Fibroblast of lung (primary cell): ENCODE measurements at regions not wholly inside any gene's neighbourhood (a gene's known extent, or its start where the extent isn't known, plus 50 kb on each side); places are given as distances from the start of the nearest gene placed in this dataset.
"Not testable (repeated sequence)": the region's sequence is repeated elsewhere in the genome, so short reads cannot be mapped to it uniquely, and the experiment has no call there.

Experiments
- DNase-seq, 2 donors: peaks; one replicate each; pipeline versions ENCODE4 v3.0.0 to v3.0.0-alpha.2; 2010; ENCODE audit warnings: low read depth in 2 of 2
- H2AFZ ChIP-seq: 2 replicates; pipeline ENCODE4 v1.5.1; 2012; ENCODE audit warnings: low read length, control low read depth, inconsistent platforms
- H3K27ac ChIP-seq: 2 replicates; pipeline ENCODE4 v1.5.1; 2011; ENCODE audit warnings: low read length, control low read depth; ENCODE audit not compliant: insufficient read depth
- H3K27me3 ChIP-seq: 2 replicates; pipeline ENCODE4 v1.5.1; 2011; ENCODE audit warnings: mild to moderate bottlenecking, low read length; ENCODE audit not compliant: control insufficient read depth, insufficient read depth
- H3K36me3 ChIP-seq: 2 replicates; pipeline ENCODE4 v1.5.1; 2011; ENCODE audit warnings: low read length; ENCODE audit not compliant: control insufficient read depth, insufficient read depth
- H3K4me1 ChIP-seq: 2 replicates; pipeline ENCODE4 v1.5.1; 2011; ENCODE audit warnings: low read length; ENCODE audit not compliant: control insufficient read depth, insufficient read depth; ENCODE audit errors: extremely low read depth
- H3K4me2 ChIP-seq: 2 replicates; pipeline ENCODE4 v1.5.1; 2011; ENCODE audit warnings: low read length, control low read depth; ENCODE audit not compliant: insufficient read depth; ENCODE audit errors: extremely low read depth
- H3K4me3 ChIP-seq, 4 experiments: fragments of 200-600 bp in 1 of 4; sonication (generic) in 1 of 4; replicated peaks in 1 of 4; 2 replicates each; pipeline ENCODE4 v1.5.1; 2011 to 2016; ENCODE audit warnings: low read length in 4 of 4, low read depth in 3 of 4, mild to moderate bottlenecking in 3 of 4, control low read depth in 2 of 4, inconsistent platforms in 1 of 4, mixed read lengths in 1 of 4; ENCODE audit not compliant: insufficient read depth in 1 of 4; ENCODE audit errors: control extremely low read depth in 1 of 4
- H3K79me2 ChIP-seq: 2 replicates; pipeline ENCODE4 v1.5.1; 2012; ENCODE audit warnings: mild to moderate bottlenecking, low read length, inconsistent platforms; ENCODE audit not compliant: control insufficient read depth, insufficient read depth
- H3K9ac ChIP-seq: 2 replicates; pipeline ENCODE4 v1.5.1; 2011; ENCODE audit warnings: mild to moderate bottlenecking, low read length, control low read depth; ENCODE audit not compliant: insufficient read depth
- H3K9me3 ChIP-seq: 2 replicates; pipeline ENCODE4 v1.5.1; 2012; ENCODE audit warnings: low read depth, low read length; ENCODE audit not compliant: control insufficient read depth, insufficient read depth
- H4K20me1 ChIP-seq: 2 replicates; pipeline ENCODE4 v1.5.1; 2011; ENCODE audit warnings: low read length; ENCODE audit not compliant: control insufficient read depth, insufficient read depth; ENCODE audit errors: extremely low read depth
- EZH2 ChIP-seq: IDR thresholded peaks from 2 replicates; pipeline ENCODE4 v1.5.1; 2012; ENCODE audit warnings: low read length, control low read depth, mild to moderate bottlenecking; ENCODE audit errors: missing control alignments
- TF ChIP-seq, protein P1 (sequence below), 2 donors: IDR thresholded peaks in 1 of 2; conservative IDR thresholded peaks in 1 of 2; 1 replicate in 1 of 2; 2 replicates in 1 of 2; pipeline ENCODE4 v1.5.1; 2011 to 2012; ENCODE audit warnings: low read length in 2 of 2, control low read depth in 1 of 2, inconsistent platforms in 1 of 2, low read depth in 1 of 2, mild to moderate bottlenecking in 1 of 2

DNA sequence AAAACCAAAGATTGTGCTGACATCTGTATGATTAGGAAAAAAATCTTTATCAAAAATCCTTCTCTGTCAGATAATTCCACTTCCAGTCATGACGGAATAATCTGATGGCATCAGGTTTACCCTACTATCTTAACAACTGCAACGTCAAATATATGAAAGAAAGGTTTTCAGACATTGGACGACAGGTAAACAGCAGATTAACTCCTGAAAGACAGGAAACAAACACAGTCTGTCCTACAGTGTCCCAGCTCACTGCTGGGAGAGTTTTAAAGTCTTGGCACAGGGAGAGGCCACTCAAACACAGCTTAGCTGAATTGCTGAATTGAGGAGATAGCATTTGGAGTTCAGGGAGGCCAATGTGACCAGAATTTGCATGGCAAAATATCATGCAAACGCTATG lies 186.3 kb upstream of the KCTD7 start:
- DNase-seq = no peak
- no peak overlapping the region for H3K9ac ChIP-seq
- TF ChIP-seq, protein P1, sequence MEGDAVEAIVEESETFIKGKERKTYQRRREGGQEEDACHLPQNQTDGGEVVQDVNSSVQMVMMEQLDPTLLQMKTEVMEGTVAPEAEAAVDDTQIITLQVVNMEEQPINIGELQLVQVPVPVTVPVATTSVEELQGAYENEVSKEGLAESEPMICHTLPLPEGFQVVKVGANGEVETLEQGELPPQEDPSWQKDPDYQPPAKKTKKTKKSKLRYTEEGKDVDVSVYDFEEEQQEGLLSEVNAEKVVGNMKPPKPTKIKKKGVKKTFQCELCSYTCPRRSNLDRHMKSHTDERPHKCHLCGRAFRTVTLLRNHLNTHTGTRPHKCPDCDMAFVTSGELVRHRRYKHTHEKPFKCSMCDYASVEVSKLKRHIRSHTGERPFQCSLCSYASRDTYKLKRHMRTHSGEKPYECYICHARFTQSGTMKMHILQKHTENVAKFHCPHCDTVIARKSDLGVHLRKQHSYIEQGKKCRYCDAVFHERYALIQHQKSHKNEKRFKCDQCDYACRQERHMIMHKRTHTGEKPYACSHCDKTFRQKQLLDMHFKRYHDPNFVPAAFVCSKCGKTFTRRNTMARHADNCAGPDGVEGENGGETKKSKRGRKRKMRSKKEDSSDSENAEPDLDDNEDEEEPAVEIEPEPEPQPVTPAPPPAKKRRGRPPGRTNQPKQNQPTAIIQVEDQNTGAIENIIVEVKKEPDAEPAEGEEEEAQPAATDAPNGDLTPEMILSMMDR (conservative IDR thresholded peaks at IDR 0.05 in 1 of 2, IDR thresholded peaks at IDR 0.05 in 1 of 2; ENCODE audit: low read depth in 1 of 2, low read length in 2 of 2) = no peak
- TF ChIP-seq EZH2 = no peak

GRCh38 chr7:66443946-66444345 lies 184.7 kb upstream of the KCTD7 start:
- H3K27ac ChIP-seq = no peak overlapping the region
- H3K36me3 ChIP-seq = no peaks in the 10 kb centered on the region
- no peak for DNase-seq
- H4K20me1 ChIP-seq = no peaks in the 10 kb centered on the region
- H3K27me3 ChIP-seq = no peaks in the 10 kb centered on the region
- no peaks in the 10 kb centered on the region for H3K4me1 ChIP-seq
- H3K9ac ChIP-seq = no peak overlapping the region
- TF ChIP-seq EZH2 = no peak
- TF ChIP-seq, protein P1 (conservative IDR thresholded peaks at IDR 0.05 in 1 of 2, IDR thresholded peaks at IDR 0.05 in 1 of 2; ENCODE audit: low read depth in 1 of 2, low read length in 2 of 2) = no peak
- no peak overlapping the region for H3K4me3 ChIP-seq
- no peak overlapping the region for H2AFZ ChIP-seq
- H3K4me2 ChIP-seq = no peak overlapping the region
- H3K9me3 ChIP-seq = no peaks in the 10 kb centered on the region
- H3K79me2 ChIP-seq = no peaks in the 10 kb centered on the region

More for the DNA sequence above, 186.3 kb upstream of the KCTD7 start:
- Histone ChIP-seq H3K36me3 (no peaks in the 10 kb centered on the region), H2AFZ (no peak overlapping the region), H3K79me2 (no peaks in the 10 kb centered on the region), H4K20me1 (no peaks in the 10 kb centered on the region), H3K27ac (no peak overlapping the region), H3K4me2 (no peak overlapping the region), H3K4me3 (no peak overlapping the region), H3K27me3 (no peaks in the 10 kb centered on the region), H3K4me1 (no peaks in the 10 kb centered on the region), H3K9me3 (no peaks in the 10 kb centered on the region)

DNA sequence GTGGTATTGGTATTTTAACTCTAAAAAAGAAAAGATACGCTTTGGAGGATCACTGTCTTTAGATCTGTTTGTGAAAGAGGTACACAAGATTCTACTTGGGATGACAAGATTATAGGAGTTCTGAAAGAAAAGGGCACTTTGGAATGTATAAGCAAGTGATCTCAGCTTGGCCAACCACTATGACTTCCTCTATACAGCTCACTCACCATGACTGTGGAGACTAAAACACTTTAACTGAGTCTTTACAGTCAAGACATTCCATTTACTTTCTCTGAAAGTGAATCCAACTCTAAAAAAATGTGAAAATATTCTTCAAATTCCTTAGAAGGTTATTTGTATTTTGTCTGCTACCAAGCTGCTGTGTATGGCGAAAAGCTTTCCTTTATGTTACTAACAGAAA lies 181.7 kb upstream of the KCTD7 start:
- not testable (repeated sequence) for H3K36me3 ChIP-seq, H3K27me3 ChIP-seq, H3K27ac ChIP-seq, H2AFZ ChIP-seq, H3K9ac ChIP-seq, H3K9me3 ChIP-seq, H4K20me1 ChIP-seq, H3K4me1 ChIP-seq, H3K4me2 ChIP-seq, H3K4me3 ChIP-seq, H3K79me2 ChIP-seq
- peak in 1 of 2 donors; percentile 16 for DNase-seq

- H3K27me3 ChIP-seq, H3K79me2 ChIP-seq, H3K4me3 ChIP-seq, H3K36me3 ChIP-seq, H3K4me1 ChIP-seq, DNase-seq, H4K20me1 ChIP-seq, H3K4me2 ChIP-seq, H3K9ac ChIP-seq, H3K27ac ChIP-seq, H3K9me3 ChIP-seq, H2AFZ ChIP-seq: not testable (repeated sequence)
Measured at GRCh38 chr7:66450814-66451213, 177.9 kb upstream of the KCTD7 start.

DNA sequence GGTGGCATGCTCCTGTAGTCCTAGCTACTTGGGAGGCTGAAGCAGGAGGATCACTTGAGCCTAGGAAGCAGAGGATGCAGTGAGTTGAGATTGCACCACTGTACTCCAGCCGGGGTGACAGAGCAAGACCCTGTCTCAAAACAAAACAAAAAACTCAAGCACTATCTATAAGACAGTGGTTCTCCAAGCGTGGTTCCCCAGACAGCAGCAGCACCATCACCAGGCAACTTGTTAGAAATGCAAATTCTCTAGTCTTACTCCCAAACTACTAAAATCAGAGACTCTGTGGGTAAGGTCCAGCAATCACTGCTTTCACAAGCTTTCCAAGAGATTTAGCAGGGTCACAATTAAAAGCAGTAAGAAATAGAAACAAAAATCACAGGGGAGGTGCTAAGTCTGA lies 177.0 kb upstream of the KCTD7 start:
- not testable (repeated sequence) for H3K36me3 ChIP-seq, H3K9ac ChIP-seq, H3K27me3 ChIP-seq, H3K4me2 ChIP-seq, DNase-seq, H3K27ac ChIP-seq, H3K79me2 ChIP-seq, H3K4me1 ChIP-seq, H3K4me3 ChIP-seq, H2AFZ ChIP-seq, H4K20me1 ChIP-seq, H3K9me3 ChIP-seq
